OCI-LY1 (cell line): ENCODE measurements at regions not wholly inside any gene's neighbourhood (a gene's known extent, or its start where the extent isn't known, plus 50 kb on each side); places are given as distances from the start of the nearest gene placed in this dataset.

ENCODE experiments used
- H2AFZ ChIP-seq: fragments of 200-600 bp; sonication (generic), shearing (Covaris generic); 2 replicates; pipeline ENCODE4 v1.6.0; 2014; ENCODE audit warnings: antibody characterized with exemption, mild to moderate bottlenecking, low read length
- H3F3A ChIP-seq: fragments of 200-600 bp; sonication (generic), shearing (Covaris generic); 2 replicates; pipeline ENCODE4 v1.6.0; 2014; ENCODE audit warnings: mild to moderate bottlenecking, antibody characterized with exemption, low read length, moderate library complexity; ENCODE audit not compliant: insufficient read depth
- H3K27ac ChIP-seq: fragments of 200-600 bp; sonication (generic); 2 replicates; pipeline ENCODE4 v1.5.1; 2014; ENCODE audit warnings: low read length, mixed run types, mild to moderate bottlenecking, low read depth; ENCODE audit not compliant: poor library complexity, severe bottlenecking
- H3K27me3 ChIP-seq: fragments of 200-600 bp; sonication (generic); 2 replicates; pipeline ENCODE4 v1.6.0; 2014; ENCODE audit warnings: antibody characterized with exemption, mild to moderate bottlenecking, low read length, moderate library complexity; ENCODE audit not compliant: insufficient read depth
- H3K36me3 ChIP-seq: fragments of 200-600 bp; sonication (generic); 2 replicates; pipeline ENCODE4 v1.6.1; 2014; ENCODE audit warnings: mild to moderate bottlenecking, antibody characterized with exemption, low read length, moderate library complexity, mixed read lengths; ENCODE audit not compliant: insufficient read depth
- H3K4me1 ChIP-seq: fragments of 200-600 bp; sonication (generic); 2 replicates; pipeline ENCODE4 v1.5.1; 2014; ENCODE audit warnings: mild to moderate bottlenecking, low read length, moderate library complexity; ENCODE audit not compliant: insufficient read depth, severe bottlenecking
- H3K4me2 ChIP-seq: fragments of 200-600 bp; sonication (generic), shearing (Covaris generic); 2 replicates; pipeline ENCODE4 v1.6.1; 2014; ENCODE audit warnings: low read length
- H3K4me3 ChIP-seq: fragments of 200-600 bp; sonication (generic); 2 replicates; pipeline ENCODE4 v1.5.1; 2014; ENCODE audit warnings: low read length, low read depth, mild to moderate bottlenecking, mixed read lengths; ENCODE audit not compliant: poor library complexity, severe bottlenecking
- H3K79me2 ChIP-seq: fragments of 200-600 bp; shearing (Covaris generic); 2 replicates; pipeline ENCODE4 v1.6.1; 2016; ENCODE audit warnings: mixed run types, low read length, mixed read lengths; ENCODE audit not compliant: insufficient read depth
- H3K9ac ChIP-seq: fragments of 200-600 bp; sonication (generic), shearing (Covaris generic); 2 replicates; pipeline ENCODE4 v1.6.1; 2014; ENCODE audit warnings: mild to moderate bottlenecking, low read length, mixed read lengths
- H3K9me2 ChIP-seq: fragments of 200-600 bp; sonication (generic), shearing (Covaris generic); 2 replicates; pipeline ENCODE4 v1.6.1; 2014; ENCODE audit warnings: low read depth, mild to moderate bottlenecking, low read length, mixed read lengths
- H3K9me3 ChIP-seq: fragments of 200-600 bp; shearing (Covaris generic); 2 replicates; pipeline ENCODE4 v1.6.1; 2014; ENCODE audit warnings: low read length, mixed read lengths
- H4K20me1 ChIP-seq: fragments of 200-600 bp; sonication (generic), shearing (Covaris generic); 2 replicates; pipeline ENCODE4 v1.6.0; 2016; ENCODE audit warnings: mild to moderate bottlenecking, low read length; ENCODE audit not compliant: insufficient read depth
- CTCF ChIP-seq: fragments of 200-600 bp; sonication (generic), shearing (Covaris generic); IDR thresholded peaks from 2 replicates; pipeline ENCODE4 v1.5.1; 2017; ENCODE audit warnings: mild to moderate bottlenecking, antibody characterized with exemption, low read length, moderate library complexity, mixed read lengths
- EZH2 ChIP-seq: fragments of 200-600 bp; sonication (generic), shearing (Covaris generic); IDR thresholded peaks from 2 replicates; pipeline ENCODE4 v1.8.0; 2017; ENCODE audit warnings: borderline replicate concordance, mixed run types, mild to moderate bottlenecking, antibody characterized with exemption, low read length, moderate library complexity, mixed read lengths

- Histone ChIP-seq H3K9me2 (no peaks in the 10 kb centered on the region), H3K4me2 (no peak overlapping the region), H3K27ac (no peak overlapping the region), H4K20me1 (no peaks in the 10 kb centered on the region), H3K27me3 (no peaks in the 10 kb centered on the region), H3K4me1 (no peaks in the 10 kb centered on the region), H3K9ac (no peak overlapping the region), H2AFZ (no peak overlapping the region), H3K79me2 (no peaks in the 10 kb centered on the region), H3F3A (no peaks in the 10 kb centered on the region), H3K4me3 (no peak overlapping the region), H3K9me3 (0 out of 2 replicates have a peak, but pooled peaks cover 10% of the 10 kb centered on the region), H3K36me3 (no peaks in the 10 kb centered on the region)
- no peak for TF ChIP-seq CTCF
- TF ChIP-seq EZH2 = no peak
Measured at GRCh38 chr6:9848094-9848493, 566.8 kb downstream of the TFAP2A start.

DNA sequence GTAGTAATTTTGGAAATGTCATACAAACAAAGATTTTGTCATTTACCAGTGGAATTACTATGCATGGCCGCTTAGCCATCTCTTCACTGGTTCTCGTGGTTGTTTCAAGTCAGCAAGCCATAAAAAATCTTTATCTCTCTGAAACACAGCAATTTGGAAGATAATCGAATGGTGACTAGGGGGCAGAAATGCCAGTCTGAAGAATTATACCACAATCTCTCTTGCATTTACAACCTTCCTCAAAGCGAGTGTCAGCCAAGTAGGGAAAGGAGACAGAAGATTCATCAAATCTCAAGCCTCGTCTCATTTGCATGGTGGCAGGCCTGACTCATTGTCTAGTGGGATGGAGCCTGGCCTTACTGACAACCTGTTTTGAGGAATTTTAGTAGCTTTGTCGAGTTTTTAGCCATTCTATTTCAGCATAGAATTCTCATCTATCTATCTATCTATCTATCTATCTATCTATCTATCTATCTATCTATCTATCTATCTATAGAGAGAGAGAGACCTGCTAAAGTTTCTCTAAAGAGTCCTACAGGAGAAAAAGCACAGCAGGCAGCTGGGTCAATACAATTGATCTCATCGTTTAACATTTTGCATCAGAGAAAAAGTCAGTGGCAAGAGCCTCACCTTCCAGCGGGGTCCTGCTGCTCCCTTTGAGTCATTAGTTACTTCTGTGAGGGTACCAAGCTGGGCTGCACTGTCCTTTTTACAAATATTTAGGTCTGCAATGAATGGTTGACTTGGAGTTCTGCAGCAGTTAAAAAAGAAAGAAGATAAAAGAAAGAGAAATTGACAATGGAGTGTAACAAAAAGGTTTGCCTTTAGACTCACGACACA, 572.8 kb downstream of the TFAP2A start:
- H3K27ac ChIP-seq = no peak overlapping the region

GRCh38 chr6:9834233-9834632, 580.6 kb downstream of the TFAP2A start:
- Histone ChIP-seq H3K4me1 (no peaks in the 10 kb centered on the region), H2AFZ (no peak overlapping the region), H3K4me2 (no peak overlapping the region), H3F3A (no peaks in the 10 kb centered on the region), H3K4me3 (no peak overlapping the region), H3K79me2 (no peaks in the 10 kb centered on the region), H3K27me3 (no peaks in the 10 kb centered on the region), H3K9ac (no peak overlapping the region), H3K36me3 (no peaks in the 10 kb centered on the region), H3K9me2 (no peaks in the 10 kb centered on the region), H3K27ac (no peak overlapping the region), H3K9me3 (no peaks in the 10 kb centered on the region), H4K20me1 (no peaks in the 10 kb centered on the region)
- no peak for TF ChIP-seq CTCF
- no peak for TF ChIP-seq EZH2

More for the DNA sequence above, 572.8 kb downstream of the TFAP2A start:
- Histone ChIP-seq H3K9me3 (0 out of 2 replicates have a peak, but pooled peaks cover 5% of the 10 kb centered on the region), H2AFZ (no peak overlapping the region), H3K36me3 (no peaks in the 10 kb centered on the region), H3K4me1 (no peaks in the 10 kb centered on the region), H4K20me1 (no peaks in the 10 kb centered on the region), H3K9ac (no peak overlapping the region), H3K4me2 (no peak overlapping the region), H3F3A (no peaks in the 10 kb centered on the region), H3K27me3 (no peaks in the 10 kb centered on the region), H3K4me3 (no peak overlapping the region), H3K79me2 (no peaks in the 10 kb centered on the region), H3K9me2 (no peaks in the 10 kb centered on the region)
- TF ChIP-seq EZH2 = no peak
- TF ChIP-seq CTCF = no peak
